GM18499 (cell line): ENCODE measurements at regions not wholly inside any gene's neighbourhood (a gene's known extent, or its start where the extent isn't known, plus 50 kb on each side); places are given as distances from the start of the nearest gene placed in this dataset.
"Not testable (repeated sequence)": the region's sequence is repeated elsewhere in the genome, so short reads cannot be mapped to it uniquely, and the experiment has no call there.

Source experiments
- ATAC-seq: cut with Tn5 transposase; IDR thresholded peaks from one replicate; pipeline ENCODE4 v1.9.1; 2021; ENCODE audit warnings: moderate number of reproducible peaks; ENCODE audit not compliant: insufficient read depth, unreplicated experiment

- ATAC-seq, result no peak
Measured at GRCh38 chr12:60415351-60415750, 819.5 kb downstream of the SLC16A7 start.

- ATAC-seq, result no peak
Measured at GRCh38 chr12:60419986-60420385, 824.2 kb downstream of the SLC16A7 start.

DNA sequence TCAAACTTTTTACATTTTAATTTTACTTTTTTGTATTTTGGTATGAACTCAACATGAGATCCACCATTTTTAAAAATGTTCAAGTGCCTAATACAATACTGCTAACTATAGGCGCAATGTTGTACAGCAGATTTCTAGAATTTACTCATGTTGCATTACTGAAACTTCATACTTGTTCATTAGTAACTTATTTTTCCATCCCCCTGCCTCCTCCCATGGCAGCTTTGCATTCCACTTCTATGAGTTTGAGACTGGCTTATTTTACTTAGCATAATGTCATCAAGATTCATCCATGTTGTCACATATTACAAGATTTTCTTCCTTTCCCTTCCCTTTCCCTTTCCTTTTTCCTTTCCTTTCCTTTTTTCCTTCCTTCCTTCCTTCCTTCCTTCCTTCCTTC lies 825.9 kb downstream of the SLC16A7 start:
- no peak for ATAC-seq

DNA sequence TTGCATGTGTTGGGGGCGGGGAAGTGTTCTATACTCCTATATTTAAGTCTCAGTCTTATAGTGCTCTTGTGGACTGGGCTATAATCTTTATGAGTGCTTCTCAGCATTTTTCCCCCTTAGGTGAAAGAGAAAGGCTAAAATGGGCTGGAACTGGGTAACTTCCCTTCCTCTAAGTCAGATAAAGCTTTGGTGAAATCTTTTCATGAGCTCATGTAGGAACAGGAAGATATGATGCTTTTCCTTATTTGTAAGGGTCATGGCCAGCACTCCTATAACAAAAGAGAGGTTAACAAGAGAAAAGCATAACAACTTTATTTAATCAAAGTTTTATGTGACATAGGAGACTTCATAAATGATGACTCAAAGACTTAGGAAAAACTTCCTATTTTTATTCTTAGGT lies 841.5 kb downstream of the SLC16A7 start:
- no peak for ATAC-seq

DNA sequence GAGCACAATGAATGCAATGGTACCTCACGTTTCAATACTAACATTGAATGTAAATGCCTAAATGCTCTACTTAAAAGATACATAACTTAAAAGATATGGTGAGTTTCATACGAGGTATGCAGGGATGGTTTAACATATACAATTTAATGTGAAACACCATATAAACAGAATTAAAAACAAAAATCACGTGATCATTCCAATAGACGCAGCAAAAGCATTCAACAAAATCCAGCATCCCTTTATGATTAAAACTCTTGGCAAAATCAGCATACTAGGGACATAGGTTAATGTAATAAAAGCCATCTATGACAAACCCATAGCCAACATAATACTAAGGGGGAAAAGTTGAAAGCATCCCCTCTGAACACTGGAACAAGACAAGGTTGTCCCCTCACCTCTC lies 845.7 kb downstream of the SLC16A7 start:
- no peak for ATAC-seq

DNA sequence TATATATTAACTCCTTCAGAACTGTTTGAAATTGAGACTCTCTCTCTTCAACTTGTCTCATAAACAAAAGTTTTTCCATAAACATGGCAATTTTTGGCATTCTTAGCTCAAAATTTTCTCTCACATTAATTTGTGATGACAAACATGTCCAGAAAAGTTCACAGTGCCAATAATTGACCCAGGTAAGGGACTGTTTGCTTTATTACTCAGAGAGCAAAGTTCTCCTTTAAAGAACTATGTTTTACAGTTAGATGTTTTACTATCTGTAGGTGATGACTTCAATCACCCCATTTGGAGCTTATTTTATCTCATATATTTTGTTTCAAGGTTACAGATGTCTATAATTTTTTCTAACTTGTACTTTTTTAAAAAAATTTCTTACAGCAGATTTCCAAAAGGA lies 855.6 kb downstream of the SLC16A7 start:
- ATAC-seq, result no peak

GRCh38 chr12:60465060-60465459 lies 869.2 kb downstream of the SLC16A7 start:
- ATAC-seq, result no peak

- no peak for ATAC-seq
Measured at GRCh38 chr12:60468546-60468945, 872.7 kb downstream of the SLC16A7 start.

- no peak for ATAC-seq
Measured at GRCh38 chr12:60475825-60476224, 880.0 kb downstream of the SLC16A7 start.

DNA sequence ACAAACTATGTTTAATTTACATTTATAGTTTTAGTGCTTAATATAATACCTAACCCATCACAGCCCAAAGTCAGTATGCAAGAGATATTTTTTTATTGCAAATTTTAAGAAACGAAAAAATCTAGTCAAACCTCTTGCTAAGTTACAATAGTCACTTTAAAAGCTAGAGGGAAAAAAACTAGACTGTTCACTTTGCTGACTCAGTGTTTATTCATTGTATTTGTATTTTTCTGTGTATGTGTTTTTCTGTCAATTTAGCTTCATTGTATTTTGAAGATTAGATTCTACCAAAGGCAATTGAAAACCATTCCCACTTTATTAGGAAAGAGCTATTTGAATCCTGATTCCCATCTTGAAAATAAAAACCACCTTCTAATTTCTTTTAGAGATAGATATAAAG lies 891.5 kb downstream of the SLC16A7 start:
- no peak for ATAC-seq

- ATAC-seq, result no peak
Measured at GRCh38 chr12:60489071-60489470, 893.2 kb downstream of the SLC16A7 start.

DNA sequence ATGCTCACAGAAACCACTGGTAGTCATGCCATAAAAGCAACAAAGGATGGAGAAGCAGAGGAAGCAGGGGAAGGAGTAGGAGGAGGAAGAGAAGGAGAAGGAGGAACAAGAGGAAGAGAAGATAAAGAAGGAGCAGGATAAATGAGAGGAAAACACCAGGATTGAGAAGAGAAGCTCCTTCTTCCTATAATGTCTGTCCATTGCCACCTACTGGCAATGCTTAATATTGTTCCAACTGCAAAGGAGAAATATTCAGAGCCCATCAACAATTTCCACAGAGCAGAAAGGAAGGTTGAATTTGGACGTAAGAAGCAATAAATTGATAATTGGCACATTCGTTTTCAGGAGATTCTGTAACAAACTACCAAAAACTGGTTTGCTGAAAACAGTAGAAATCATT lies 898.4 kb downstream of the SLC16A7 start:
- ATAC-seq, result no peak

DNA sequence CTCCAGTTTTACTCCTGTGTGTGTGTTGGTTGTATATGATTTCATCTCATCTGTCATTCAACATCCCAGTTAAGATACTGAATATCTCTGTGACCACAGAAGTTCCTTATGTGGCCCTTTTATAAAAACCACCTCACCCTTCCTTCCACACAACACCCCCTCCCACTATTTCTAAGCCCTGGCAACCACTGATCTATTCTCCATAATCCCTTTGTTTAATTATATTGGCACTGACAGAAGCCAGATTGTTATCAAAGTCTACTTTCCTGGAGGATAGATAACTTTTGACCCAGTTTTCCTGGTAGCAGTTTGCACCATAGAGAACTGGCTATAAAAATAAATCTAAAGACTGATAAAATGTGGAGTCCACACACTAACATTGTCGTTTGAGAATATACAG lies 902.8 kb downstream of the SLC16A7 start:
- no peak for ATAC-seq

DNA sequence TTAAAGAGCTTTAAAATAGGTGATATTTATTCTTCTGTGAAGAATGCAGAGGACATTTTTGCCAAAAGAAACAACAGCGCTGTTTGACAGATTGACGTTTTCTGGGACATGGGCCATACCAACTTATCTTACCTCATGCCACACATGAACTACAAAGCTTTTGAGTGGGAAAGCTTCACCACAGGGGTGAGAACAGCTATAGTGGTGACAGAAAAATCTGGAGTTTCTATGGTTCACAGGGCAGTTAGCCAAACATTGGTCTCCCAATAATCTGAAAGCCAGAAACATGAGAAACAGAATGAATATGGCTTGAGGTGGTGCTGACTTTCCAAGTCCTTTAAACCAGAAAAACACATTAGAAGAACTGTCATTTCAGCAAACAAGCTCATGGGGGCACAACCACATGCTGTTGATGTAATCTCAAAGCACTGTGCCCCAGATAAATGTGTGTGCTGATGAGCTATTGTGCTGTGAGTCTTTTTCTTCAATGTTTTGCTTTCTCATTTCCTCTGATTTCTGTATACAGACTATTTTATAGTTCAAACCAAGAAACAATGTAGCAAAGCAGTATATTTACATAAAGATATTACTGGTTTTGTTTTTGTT lies 905.4 kb downstream of the SLC16A7 start:
- no peak for ATAC-seq

- ATAC-seq, result no peak
Measured at GRCh38 chr12:60522684-60523400, 927.0 kb downstream of the SLC16A7 start.

DNA sequence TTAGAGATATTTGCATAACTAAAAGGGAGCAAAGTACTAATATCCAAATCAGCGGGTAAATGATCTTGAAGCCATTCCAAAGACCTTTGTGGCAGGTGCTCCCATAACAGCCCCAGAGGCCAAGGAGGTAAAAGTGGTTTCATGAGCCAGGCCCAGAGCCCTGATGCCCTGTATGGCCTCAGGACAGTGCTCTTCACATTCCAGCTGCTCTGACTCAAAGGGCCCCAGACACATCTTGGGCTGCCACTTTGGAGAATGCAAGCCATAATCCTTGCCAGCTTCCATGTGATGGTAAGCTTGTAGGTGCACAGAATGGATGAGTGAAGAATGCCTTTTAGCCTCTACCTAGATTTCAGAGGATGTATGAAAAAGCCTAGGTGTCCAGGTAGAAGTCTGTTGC lies 933.4 kb downstream of the SLC16A7 start:
- ATAC-seq, result no peak

- no peak for ATAC-seq
Measured at GRCh38 chr12:60529723-60530122, 933.9 kb downstream of the SLC16A7 start.

DNA sequence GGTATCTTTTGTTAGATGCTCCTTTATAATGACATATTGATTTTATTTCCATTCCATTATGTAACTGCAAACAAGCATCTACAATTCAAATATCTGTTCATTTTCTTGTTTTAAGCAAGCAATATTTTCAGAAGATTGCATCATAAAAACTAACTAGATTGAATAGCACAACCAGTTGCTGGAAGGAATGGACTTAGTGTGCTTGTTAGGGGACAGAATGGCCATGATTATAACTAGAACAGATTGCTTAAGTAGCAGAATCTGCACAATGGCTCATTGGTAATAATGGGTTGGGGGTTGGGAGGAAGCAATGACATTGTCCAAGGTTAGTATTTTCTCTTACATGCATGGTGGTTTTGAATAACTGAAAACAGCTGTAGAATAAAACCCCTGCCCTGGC lies 939.5 kb downstream of the SLC16A7 start:
- no peak for ATAC-seq

- ATAC-seq, result no peak
Measured at GRCh38 chr12:60539592-60539991, 943.8 kb downstream of the SLC16A7 start.

DNA sequence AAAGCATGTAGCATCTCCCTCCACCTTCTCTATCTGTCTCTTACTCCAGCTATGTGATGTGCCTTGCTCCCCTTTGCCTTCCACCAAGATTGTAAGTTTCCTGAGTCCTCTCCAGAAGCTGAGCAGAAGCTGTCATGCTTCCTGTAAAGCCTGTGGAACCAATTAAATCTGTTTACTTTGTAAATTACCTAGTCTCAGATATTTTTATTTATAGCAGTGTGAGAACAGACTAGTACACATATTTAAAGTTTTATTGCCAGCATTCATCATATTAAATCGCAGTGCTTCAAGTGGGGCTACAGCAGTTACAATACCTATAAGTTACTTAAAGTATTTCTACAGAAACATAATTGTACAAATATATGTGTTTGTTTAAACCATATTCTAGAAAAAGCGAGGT lies 973.1 kb downstream of the SLC16A7 start:
- ATAC-seq, result no peak

DNA sequence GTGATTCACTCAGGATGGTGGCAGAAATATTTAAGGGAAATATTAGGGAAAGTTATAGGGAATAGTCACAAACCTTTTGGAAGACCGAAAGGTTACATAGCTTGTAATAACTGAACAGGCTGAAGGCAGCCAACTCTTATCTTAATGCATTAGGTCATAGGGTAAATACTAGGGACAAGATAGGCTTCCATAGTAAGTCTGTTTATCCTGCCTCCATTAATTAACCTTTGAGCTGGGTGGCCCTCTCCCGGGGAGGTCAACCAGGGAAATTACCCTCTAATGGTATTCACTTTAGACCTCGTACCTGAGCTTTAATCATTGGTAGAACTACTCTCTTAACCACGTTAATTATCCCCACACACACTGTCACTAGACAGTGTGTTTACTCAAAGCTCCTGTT lies 981.8 kb downstream of the SLC16A7 start:
- no peak for ATAC-seq

- not testable (repeated sequence) for ATAC-seq
Measured at GRCh38 chr12:60587664-60588063, 991.8 kb downstream of the SLC16A7 start.
